NK-92 treated with Interleukin-12 subunit alpha and Interleukin-12 subunit beta, amount 100 ng/mL, for 24 hours (cell line): ENCODE measurements at regions not wholly inside any gene's neighbourhood (a gene's known extent, or its start where the extent isn't known, plus 50 kb on each side); places are given as distances from the start of the nearest gene placed in this dataset.
"Not testable (repeated sequence)": the region's sequence is repeated elsewhere in the genome, so short reads cannot be mapped to it uniquely, and the experiment has no call there.

Source experiments
- DNase-seq: peaks from one replicate; lab custom pipeline; 2025; lab: John Stamatoyannopoulos, UW

DNA sequence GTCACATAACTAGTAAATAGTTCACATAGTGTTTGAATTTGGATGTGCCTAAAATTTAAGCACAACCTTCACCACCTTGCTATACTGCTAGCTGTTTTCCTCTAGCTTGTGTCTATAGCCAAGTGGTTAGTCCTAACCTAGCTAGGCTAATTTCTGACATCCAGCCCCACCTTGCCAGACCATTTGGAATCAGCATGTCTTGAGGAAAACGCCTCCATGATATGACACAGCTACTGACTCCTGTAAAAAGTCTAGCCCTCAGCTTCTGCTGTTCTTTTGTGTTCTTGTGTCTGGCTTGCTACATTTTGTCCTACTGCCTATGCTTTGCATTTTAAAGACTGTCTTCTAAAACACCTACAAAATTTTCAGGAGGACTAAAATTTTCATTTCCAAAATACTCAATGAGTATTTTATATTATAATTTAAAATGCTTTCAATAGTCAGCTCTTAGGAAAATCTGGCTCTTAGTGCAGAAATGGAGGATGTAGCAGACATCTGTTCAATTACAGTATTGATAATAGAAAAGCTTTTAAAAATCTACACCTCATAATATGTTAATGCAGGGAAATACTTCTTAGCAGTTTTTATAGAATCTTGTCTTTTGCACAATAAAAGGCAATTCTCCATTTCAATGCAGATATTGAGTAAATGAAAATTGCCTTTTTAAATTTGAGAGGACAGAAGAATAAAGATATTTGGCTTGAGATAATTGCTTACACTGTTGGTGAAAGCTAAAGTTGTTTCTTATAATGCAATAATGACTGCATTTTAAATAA is 160.8 kb upstream of the APP start:
- DNase-seq = no peak

- no peak for DNase-seq
Measured at GRCh38 chr21:26320596-26320995, 150.0 kb upstream of the APP start.

DNA sequence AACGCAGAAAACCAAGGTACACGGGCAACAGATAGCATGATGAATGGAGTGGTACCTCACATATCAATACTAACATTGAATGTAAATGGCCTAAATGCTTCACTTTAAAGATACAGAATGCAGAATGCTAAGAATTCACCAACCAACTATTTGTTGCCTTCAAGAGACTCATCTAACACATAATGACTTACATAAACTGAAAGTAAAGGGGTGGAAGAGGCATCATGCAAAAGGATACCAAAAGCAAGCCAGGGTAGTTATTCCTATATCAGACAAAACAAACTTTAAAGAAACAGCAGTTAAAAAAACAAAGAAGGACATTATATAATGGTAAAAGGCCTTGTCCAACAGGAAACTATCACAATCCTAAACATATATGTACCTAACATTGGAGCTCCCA is 137.1 kb upstream of the APP start:
- DNase-seq = no peak

DNA sequence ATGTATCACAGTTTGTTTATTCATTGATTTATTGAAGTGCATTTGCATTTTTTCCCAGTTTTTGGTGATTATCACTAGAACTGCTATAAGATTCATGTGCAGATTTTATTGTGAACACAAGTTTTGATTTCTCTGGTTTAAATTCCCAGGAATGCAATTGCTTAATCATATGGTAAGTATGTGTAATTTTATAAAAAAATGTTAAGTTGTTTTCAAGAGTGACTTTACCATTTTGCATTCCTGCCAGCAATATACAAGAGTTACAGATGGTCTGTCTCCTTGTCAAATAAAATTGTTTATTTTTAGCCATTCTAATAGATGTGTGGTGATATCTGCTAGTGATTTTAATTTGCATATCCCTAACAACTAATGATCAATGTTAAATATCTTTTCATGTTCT is 127.3 kb upstream of the APP start:
- DNase-seq = no peak

DNA sequence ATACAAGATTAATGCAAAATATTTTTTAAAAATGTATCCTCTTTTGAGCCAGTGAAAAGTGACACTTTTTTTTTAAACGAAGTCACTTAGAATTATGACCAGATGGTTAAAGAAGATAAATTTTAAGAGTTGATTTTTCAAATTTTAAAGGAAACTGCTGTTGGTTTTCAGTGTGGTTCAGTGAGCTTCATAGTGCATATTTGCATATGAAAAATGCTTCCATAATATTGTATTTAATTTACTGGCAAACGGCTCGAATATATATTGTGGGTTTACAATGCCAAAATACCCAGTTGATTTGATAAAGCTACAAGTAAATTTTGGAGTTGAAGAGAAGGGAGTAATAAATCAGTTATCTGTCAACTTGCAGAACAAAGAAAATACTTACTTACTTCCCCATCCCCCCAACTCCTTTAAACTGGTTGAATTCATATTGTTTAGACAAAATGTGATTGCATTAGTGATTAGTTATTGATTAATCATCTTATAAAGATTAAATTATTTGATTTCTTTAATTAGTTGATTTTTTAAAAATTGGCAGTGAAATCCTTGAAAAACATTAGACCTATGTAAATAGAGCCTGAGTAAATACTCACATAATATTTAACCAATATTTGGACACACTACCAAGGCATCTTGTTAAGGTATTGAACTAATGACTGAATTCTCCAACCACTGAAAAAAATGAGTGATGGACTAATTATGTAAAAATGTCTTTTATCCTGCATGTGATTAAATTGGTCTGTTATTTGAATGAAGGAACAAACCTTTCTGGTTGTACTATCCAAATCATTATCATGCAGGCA is 122.8 kb upstream of the APP start:
- no peak for DNase-seq

DNA sequence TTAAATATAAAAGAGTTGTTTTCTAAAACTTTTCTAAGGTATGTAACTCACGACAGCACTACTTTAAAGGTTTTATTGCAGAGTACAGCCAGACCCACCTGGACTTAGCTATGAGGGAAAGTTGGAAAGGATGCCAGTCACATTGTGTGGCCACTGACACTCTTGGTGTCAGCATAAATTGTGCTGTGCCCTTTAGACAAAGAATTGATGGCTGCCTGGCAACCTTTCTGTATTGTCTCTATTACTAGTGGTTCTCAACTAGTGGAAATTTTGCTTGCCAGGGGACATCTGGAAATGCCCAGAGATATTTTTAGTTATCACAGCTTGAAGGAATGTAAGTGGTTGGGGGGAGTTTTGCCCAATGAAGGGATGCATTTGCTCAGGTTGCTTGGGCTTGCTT is 117.5 kb upstream of the APP start:
- no peak for DNase-seq

DNA sequence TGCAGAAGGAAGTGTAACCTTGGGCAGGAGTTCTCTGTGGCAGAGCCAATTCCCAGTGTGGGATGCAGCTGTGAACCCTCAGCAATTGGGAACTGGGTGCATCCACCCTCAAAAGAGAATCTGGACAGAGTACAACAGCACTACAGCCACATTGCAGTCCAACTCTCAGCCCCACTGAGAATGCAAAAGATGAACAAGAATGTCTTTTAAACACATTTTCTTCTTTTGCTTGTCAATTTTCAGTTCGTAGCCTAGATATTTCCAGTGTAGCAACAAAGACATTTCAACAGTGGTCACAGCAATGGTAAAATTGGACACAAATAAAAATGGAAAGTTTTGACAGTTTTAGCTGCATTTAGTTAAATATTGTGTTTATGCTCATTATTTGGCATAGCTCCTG is 114.0 kb upstream of the APP start:
- DNase-seq = no peak

- no peak for DNase-seq
Measured at GRCh38 chr21:26282058-26282457, 111.5 kb upstream of the APP start.

GRCh38 chr21:26281506-26281905 is 110.9 kb upstream of the APP start:
- DNase-seq = no peak

GRCh38 chr21:26280775-26281174 is 110.2 kb upstream of the APP start:
- no peak for DNase-seq

GRCh38 chr21:26280148-26280547 is 109.6 kb upstream of the APP start:
- no peak for DNase-seq

GRCh38 chr21:26275801-26276200 is 105.2 kb upstream of the APP start:
- DNase-seq = no peak

DNA sequence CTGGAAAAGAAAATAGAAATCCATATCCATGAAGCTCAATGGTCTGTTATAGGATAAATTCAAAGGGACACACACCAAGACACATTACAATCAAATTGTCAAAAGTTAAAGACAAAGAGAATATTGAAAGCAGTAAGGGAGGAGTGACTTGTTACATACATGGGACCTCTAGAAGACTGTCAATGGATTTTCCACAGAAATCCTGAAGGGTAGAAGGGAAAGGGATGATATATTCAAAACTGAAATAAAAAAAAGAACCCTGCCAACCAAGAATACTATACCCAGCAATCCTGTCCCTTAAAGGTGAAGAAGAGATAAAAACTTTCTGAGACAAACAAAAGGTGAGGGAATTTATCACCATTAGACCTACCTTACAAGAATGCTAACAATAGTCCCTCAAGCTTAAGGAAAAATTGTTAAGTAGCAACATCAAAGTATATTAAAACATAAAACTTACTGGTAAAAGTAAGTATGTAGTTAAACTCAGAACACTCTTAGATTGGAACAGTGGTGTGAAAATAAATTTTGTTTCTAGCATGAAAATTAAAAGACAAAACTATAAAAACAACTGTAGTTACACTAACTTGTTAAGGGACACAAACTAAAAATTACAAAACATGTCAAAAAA is 103.2 kb upstream of the APP start:
- no peak for DNase-seq

DNA sequence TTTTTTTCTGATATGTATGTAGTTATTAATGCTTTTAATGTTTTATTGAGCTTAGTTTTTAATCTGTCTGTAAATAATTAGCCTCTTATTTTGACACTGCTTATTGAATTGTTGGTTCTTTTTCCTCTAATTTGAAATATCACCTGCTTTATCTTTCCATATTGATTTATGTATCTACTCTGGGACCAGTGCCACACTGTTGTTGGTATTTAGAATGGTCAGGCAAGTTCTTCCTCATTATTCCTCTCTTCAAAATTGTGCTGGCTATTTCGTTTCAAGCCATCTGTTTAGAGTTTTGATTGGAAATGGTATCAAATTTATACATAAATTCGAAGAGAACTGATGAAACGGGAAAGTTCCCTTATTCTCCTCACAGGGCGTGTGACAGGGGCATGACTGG is 96.8 kb upstream of the APP start:
- DNase-seq = no peak

- no peak for DNase-seq
Measured at GRCh38 chr21:26246073-26246472, 75.5 kb upstream of the APP start.

GRCh38 chr21:26245428-26245827 is 74.9 kb upstream of the APP start:
- no peak for DNase-seq

- DNase-seq = no peak
Measured at GRCh38 chr21:26238646-26239045, 68.1 kb upstream of the APP start.

GRCh38 chr21:26236281-26236680 is 65.7 kb upstream of the APP start:
- no peak for DNase-seq

DNA sequence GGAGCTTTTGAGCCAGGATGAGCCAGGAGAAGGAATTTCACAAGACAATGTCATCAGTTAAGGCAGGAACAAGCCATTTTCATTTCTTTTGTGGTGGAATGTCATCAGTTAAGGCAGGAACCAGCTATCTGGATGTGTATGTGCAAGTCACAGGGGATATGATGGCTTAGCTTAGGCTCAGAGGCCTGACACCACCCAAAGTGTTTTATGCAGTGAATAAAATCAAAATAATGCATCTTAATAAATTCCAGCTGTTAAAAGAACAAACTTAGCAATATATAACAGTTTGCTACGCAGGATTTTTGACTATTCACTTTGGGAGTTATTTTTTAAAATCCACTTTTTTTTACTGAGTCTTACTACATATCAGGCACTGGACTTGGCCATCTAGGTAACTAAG is 62.7 kb upstream of the APP start:
- DNase-seq = not testable (repeated sequence)

GRCh38 chr21:26232491-26232890 is 61.9 kb upstream of the APP start:
- DNase-seq = not testable (repeated sequence)

DNA sequence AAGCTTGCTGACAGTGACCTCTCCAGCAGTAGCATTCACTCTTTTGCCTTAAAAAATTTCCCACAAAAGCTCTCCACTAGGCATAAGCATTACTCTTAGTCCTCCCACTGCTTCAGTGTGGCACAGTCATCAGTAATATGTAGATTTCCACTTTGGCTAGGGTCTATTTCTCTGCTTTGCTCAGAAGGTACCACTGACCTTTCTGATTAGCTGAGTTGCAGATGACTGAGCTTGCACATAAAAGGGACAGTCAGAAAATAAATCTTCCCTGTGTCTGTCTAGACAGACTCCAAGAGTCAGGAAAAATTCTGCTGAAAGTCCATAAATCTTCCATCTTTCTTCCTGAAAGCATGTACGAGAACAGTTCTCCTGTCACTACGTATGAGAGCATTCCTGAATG is 56.6 kb upstream of the APP start:
- DNase-seq = no peak

GRCh38 chr21:26226724-26227123 is 56.2 kb upstream of the APP start:
- no peak for DNase-seq

- no peak for DNase-seq
Measured at GRCh38 chr21:26225046-26225445, 54.5 kb upstream of the APP start.
